ENCODE measurements at regions not wholly inside any gene's neighbourhood (a gene's known extent, or its start where the extent isn't known, plus 50 kb on each side); places are given as distances from the start of the nearest gene placed in this dataset.
"Not testable (repeated sequence)": the region's sequence is repeated elsewhere in the genome, so short reads cannot be mapped to it uniquely, and the experiment has no call there.

DNA sequence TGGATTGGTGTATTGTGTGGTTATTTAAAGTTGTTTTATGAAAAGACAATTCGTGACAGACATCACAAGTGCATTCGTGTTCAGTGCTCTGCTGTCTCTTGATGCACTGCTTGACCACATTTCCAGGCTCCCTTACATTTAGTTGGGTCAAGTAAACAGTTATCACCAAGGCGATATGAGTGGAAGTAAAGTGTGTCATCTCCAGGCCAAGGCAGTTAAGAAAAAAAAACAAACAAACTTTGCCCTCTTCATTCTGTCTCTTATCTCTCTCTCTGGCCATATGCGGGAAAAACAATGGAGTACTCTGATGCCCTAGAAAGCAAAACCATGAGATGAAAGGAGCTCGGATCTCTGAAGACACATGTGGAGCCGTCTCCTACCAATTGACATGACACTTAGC, 131.1 kb downstream of the DSEL start:
- POLR2A ChIA-PET: no interaction called here
- Mint-ChIP-seq H3K9me3 (no peaks in the 10 kb centered on the region), H3K27me3 (peaks cover 0 to 7% (median 4%) of the 10 kb centered on the region in 5 donors), H3K27ac (no peak overlapping the region), H3K36me3 (no peaks in the 10 kb centered on the region), H3K4me3 (no peak overlapping the region), H3K4me1 (peaks cover 0 to 3% (median 0%) of the 10 kb centered on the region in 7 donors)
- Histone ChIP-seq H3K4me1 (ENCODE audit: control insufficient read depth in 2 of 2, insufficient read depth in 2 of 2, low read length in 2 of 2) (no peaks in the 10 kb centered on the region), H3K36me3 (ENCODE audit: control insufficient read depth in 2 of 3, insufficient read depth in 3 of 3, low read length in 3 of 3) (no peaks in the 10 kb centered on the region), H3K9me3 (ENCODE audit: control insufficient read depth in 2 of 3, low read length in 3 of 3) (no peaks in the 10 kb centered on the region), H3K27ac (ENCODE audit: low read depth, low read length) (no peak overlapping the region), H3K4me3 (ENCODE audit: low read length) (no peak overlapping the region), H3K27me3 (ENCODE audit: control insufficient read depth in 2 of 2, insufficient read depth in 2 of 2, low read length in 2 of 2) (no peaks in the 10 kb centered on the region)
- ATAC-seq (no peak), DNase-seq (no peak)
- CTCF ChIA-PET: no interaction called here
- intact Hi-C loops (cut with micrococcal nuclease): no loop called here

DNA sequence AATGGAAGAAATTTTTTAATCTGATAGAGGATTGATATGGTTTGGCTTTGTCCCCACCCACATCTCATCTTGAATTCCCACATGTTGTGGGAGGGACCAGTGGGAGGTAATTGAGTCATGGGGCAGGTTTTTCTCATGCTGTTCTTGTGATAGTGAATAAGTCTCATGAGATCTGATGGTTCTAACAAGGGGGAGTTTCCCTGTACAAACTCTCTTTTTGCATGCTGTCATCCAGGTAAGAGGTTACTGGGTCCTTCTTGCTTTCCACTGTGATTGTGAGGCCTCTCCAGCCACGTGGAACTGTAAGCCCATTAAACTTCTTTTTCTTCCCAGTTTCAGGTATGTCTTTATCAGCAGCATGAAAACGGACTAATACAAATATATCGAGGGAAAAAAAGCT, 132.5 kb downstream of the DSEL start:
- H3K4me1 ChIP-seq (ENCODE audit: control insufficient read depth in 2 of 2, insufficient read depth in 2 of 2, low read length in 2 of 2); intact Hi-C loops (cut with micrococcal nuclease); CTCF ChIA-PET; ATAC-seq; H3K9me3 Mint-ChIP-seq; H3K4me3 Mint-ChIP-seq; POLR2A ChIA-PET; H3K36me3 Mint-ChIP-seq; H3K27me3 Mint-ChIP-seq; H3K36me3 ChIP-seq (ENCODE audit: control insufficient read depth in 2 of 3, insufficient read depth in 3 of 3, low read length in 3 of 3); H3K4me1 Mint-ChIP-seq; H3K4me3 ChIP-seq (ENCODE audit: low read length); H3K9me3 ChIP-seq (ENCODE audit: control insufficient read depth in 2 of 3, low read length in 3 of 3); DNase-seq; H3K27ac ChIP-seq (ENCODE audit: low read depth, low read length); H3K27ac Mint-ChIP-seq; H3K27me3 ChIP-seq (ENCODE audit: control insufficient read depth in 2 of 2, insufficient read depth in 2 of 2, low read length in 2 of 2): not testable (repeated sequence)

DNA sequence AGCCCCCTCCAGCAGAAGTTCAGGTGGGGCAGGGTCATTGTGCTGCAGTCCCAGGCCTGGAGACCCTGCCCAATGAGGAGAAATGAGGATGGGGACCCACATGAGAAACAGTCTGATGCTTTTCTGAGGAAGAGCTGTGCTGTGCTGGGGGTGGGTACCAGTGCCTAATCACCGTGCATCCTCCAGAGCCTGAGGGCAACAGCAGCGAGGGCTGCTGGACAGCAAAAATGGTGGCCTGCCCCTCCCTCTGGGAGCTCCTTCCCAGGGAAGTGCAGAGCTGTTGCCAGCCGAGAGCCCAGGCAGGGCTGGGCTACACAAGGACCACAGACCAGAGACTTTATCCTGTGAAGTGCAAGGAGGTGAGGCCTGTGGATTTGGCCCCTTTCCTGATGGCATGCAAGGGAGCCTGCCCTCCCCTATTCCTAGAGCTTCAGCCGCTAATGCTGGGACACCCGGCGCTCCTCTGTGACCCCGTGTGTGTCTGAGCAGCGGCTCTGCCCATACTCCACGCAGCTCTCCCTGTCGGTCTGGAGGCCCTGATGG, 134.8 kb downstream of the DSEL start:
- Histone ChIP-seq H3K27me3 (ENCODE audit: control insufficient read depth in 2 of 2, insufficient read depth in 2 of 2, low read length in 2 of 2) (no peaks in the 10 kb centered on the region), H3K36me3 (ENCODE audit: control insufficient read depth in 2 of 3, insufficient read depth in 3 of 3, low read length in 3 of 3) (no peaks in the 10 kb centered on the region), H3K9me3 (ENCODE audit: control insufficient read depth in 2 of 3, low read length in 3 of 3) (no peaks in the 10 kb centered on the region), H3K4me3 (ENCODE audit: low read length) (no peak overlapping the region), H3K4me1 (ENCODE audit: control insufficient read depth in 2 of 2, insufficient read depth in 2 of 2, low read length in 2 of 2) (no peaks in the 10 kb centered on the region), H3K27ac (ENCODE audit: low read depth, low read length) (no peak overlapping the region)
- Mint-ChIP-seq H3K4me1 (peaks cover 0 to 2% (median 0%) of the 10 kb centered on the region in 7 donors), H3K27ac (no peak overlapping the region), H3K27me3 (peaks cover 0 to 4% (median 0%) of the 10 kb centered on the region in 5 donors), H3K4me3 (no peak overlapping the region), H3K9me3 (no peaks in the 10 kb centered on the region), H3K36me3 (no peaks in the 10 kb centered on the region)
- DNase-seq: no peak
- POLR2A ChIA-PET: no interaction called here
- intact Hi-C loops (cut with micrococcal nuclease): no loop called here
- no peak for ATAC-seq
- CTCF ChIA-PET: no interaction called here

DNA sequence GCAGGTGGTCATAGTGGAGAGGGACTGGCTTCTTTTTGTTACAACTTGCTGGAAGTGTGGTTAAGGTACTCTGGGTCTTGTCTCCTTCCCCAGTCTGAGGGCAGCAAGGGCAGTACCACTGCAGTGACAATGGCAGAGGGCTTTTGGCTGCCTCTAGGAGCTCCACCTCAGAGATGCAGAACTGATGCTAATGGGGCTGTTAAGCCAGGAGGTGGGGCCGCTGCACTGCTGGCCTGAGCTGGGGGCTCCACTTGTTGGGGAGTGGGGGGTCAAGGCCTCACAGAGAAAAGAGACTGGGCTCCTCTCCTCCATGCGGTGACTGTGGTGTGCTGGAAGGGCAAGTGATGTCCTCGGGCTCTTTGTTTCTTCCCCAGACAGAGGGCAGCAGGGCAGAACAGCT, 135.7 kb downstream of the DSEL start:
- no peaks in the 10 kb centered on the region for H3K36me3 Mint-ChIP-seq
- no peak overlapping the region for H3K4me3 ChIP-seq (ENCODE audit: low read length)
- intact Hi-C loops (cut with micrococcal nuclease): no loop called here
- H3K27me3 Mint-ChIP-seq: peaks cover 0 to 4% (median 0%) of the 10 kb centered on the region in 5 donors
- H3K9me3 Mint-ChIP-seq: no peaks in the 10 kb centered on the region
- H3K4me3 Mint-ChIP-seq: no peak overlapping the region
- DNase-seq: no peak
- no peak for ATAC-seq
- CTCF ChIA-PET: no interaction called here
- no peaks in the 10 kb centered on the region for H3K27me3 ChIP-seq (ENCODE audit: control insufficient read depth in 2 of 2, insufficient read depth in 2 of 2, low read length in 2 of 2)
- no peaks in the 10 kb centered on the region for H3K9me3 ChIP-seq (ENCODE audit: control insufficient read depth in 2 of 3, low read length in 3 of 3)
- peaks cover 0 to 2% (median 0%) of the 10 kb centered on the region in 7 donors for H3K4me1 Mint-ChIP-seq
- no peak overlapping the region for H3K27ac ChIP-seq (ENCODE audit: low read depth, low read length)
- no peaks in the 10 kb centered on the region for H3K4me1 ChIP-seq (ENCODE audit: control insufficient read depth in 2 of 2, insufficient read depth in 2 of 2, low read length in 2 of 2)
- H3K36me3 ChIP-seq (ENCODE audit: control insufficient read depth in 2 of 3, insufficient read depth in 3 of 3, low read length in 3 of 3): no peaks in the 10 kb centered on the region
- POLR2A ChIA-PET: no interaction called here
- no peak overlapping the region for H3K27ac Mint-ChIP-seq

DNA sequence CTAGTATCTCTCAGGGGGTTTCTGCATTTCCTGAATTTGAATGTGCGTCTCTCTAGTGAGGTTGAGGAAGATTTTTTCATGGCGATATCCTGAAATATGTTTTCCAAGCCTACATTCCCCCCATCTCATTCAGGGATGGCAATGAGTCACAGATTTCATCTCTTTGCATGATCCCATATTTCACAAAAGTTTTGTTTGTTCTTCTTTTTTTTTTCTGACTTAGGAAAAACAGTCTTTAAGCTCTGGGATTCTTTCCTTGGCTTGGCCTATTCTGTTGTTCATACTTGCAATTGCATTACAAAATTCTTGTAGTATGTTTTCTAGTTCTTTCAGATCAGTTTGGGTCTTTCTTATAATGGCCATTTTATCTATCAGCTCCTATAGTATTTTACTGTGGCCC, 136.5 kb downstream of the DSEL start:
- Histone ChIP-seq H3K27ac (ENCODE audit: low read depth, low read length) (no peak overlapping the region), H3K4me3 (ENCODE audit: low read length) (no peak overlapping the region), H3K4me1 (ENCODE audit: control insufficient read depth in 2 of 2, insufficient read depth in 2 of 2, low read length in 2 of 2) (no peaks in the 10 kb centered on the region), H3K27me3 (ENCODE audit: control insufficient read depth in 2 of 2, insufficient read depth in 2 of 2, low read length in 2 of 2) (no peaks in the 10 kb centered on the region), H3K9me3 (ENCODE audit: control insufficient read depth in 2 of 3, low read length in 3 of 3) (no peaks in the 10 kb centered on the region), H3K36me3 (ENCODE audit: control insufficient read depth in 2 of 3, insufficient read depth in 3 of 3, low read length in 3 of 3) (no peaks in the 10 kb centered on the region)
- Mint-ChIP-seq H3K4me1 (peaks cover 0 to 2% (median 0%) of the 10 kb centered on the region in 7 donors), H3K9me3 (no peaks in the 10 kb centered on the region), H3K36me3 (no peaks in the 10 kb centered on the region), H3K27me3 (peaks cover 0 to 4% (median 0%) of the 10 kb centered on the region in 5 donors), H3K4me3 (no peak overlapping the region), H3K27ac (no peak overlapping the region)
- POLR2A ChIA-PET: no interaction called here
- ATAC-seq (no peak), DNase-seq (no peak)
- CTCF ChIA-PET: no interaction called here
- intact Hi-C loops (cut with micrococcal nuclease): no loop called here

GRCh38 chr18:67376372-67376771, 140.1 kb downstream of the DSEL start:
- H3K27ac Mint-ChIP-seq: no peak overlapping the region
- ATAC-seq (no peak), DNase-seq (no peak)
- H3K4me1 ChIP-seq (ENCODE audit: control insufficient read depth in 2 of 2, insufficient read depth in 2 of 2, low read length in 2 of 2): no peaks in the 10 kb centered on the region
- no peak overlapping the region for H3K4me3 ChIP-seq (ENCODE audit: low read length)
- H3K36me3 Mint-ChIP-seq: no peaks in the 10 kb centered on the region
- no peaks in the 10 kb centered on the region for H3K36me3 ChIP-seq (ENCODE audit: control insufficient read depth in 2 of 3, insufficient read depth in 3 of 3, low read length in 3 of 3)
- H3K4me3 Mint-ChIP-seq: no peak overlapping the region
- no peaks in the 10 kb centered on the region for H3K9me3 ChIP-seq (ENCODE audit: control insufficient read depth in 2 of 3, low read length in 3 of 3)
- peaks cover 0 to 2% (median 0%) of the 10 kb centered on the region in 5 donors for H3K27me3 Mint-ChIP-seq
- H3K27ac ChIP-seq (ENCODE audit: low read depth, low read length): no peak overlapping the region
- CTCF ChIA-PET: no interaction called here
- H3K9me3 Mint-ChIP-seq: no peaks in the 10 kb centered on the region
- no peaks in the 10 kb centered on the region for H3K27me3 ChIP-seq (ENCODE audit: control insufficient read depth in 2 of 2, insufficient read depth in 2 of 2, low read length in 2 of 2)
- POLR2A ChIA-PET: no interaction called here
- intact Hi-C loops (cut with micrococcal nuclease): no loop called here
- H3K4me1 Mint-ChIP-seq: no peaks in the 10 kb centered on the region

DNA sequence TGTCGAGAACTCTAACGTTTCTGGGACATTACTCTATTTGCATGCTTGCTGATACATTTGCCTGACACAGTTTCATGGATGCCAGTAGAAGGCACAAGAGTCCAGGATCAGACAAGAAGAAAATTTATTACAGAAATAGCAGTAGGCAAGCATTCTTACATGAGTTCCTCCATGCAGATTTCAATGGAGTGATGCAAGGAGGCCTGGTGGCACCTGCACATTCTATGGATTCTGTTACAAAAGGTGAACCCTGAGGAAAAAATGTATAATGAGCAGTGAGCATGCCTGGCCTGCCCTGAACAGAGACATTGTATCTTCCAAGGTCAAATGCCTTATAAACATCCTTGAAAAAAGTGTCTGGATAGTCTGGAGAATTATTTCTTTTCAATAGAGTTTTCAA, 142.9 kb downstream of the DSEL start:
- Histone ChIP-seq H3K4me3 (ENCODE audit: low read length) (no peak overlapping the region), H3K36me3 (ENCODE audit: control insufficient read depth in 2 of 3, insufficient read depth in 3 of 3, low read length in 3 of 3) (no peaks in the 10 kb centered on the region), H3K9me3 (ENCODE audit: control insufficient read depth in 2 of 3, low read length in 3 of 3) (no peaks in the 10 kb centered on the region), H3K27ac (ENCODE audit: low read depth, low read length) (no peak overlapping the region), H3K27me3 (ENCODE audit: control insufficient read depth in 2 of 2, insufficient read depth in 2 of 2, low read length in 2 of 2) (no peaks in the 10 kb centered on the region), H3K4me1 (ENCODE audit: control insufficient read depth in 2 of 2, insufficient read depth in 2 of 2, low read length in 2 of 2) (no peaks in the 10 kb centered on the region)
- H3K4me1 Mint-ChIP-seq: no peaks in the 10 kb centered on the region
- no peak for ATAC-seq
- H3K9me3 Mint-ChIP-seq: peaks cover 0 to under 1% (median 0%) of the 10 kb centered on the region in 11 donors
- H3K36me3 Mint-ChIP-seq: no peaks in the 10 kb centered on the region
- no peak for DNase-seq
- POLR2A ChIA-PET: no interaction called here
- intact Hi-C loops (cut with micrococcal nuclease): no loop called here
- H3K27me3 Mint-ChIP-seq: peaks cover 0 to 2% (median 0%) of the 10 kb centered on the region in 5 donors
- H3K4me3 Mint-ChIP-seq: no peak overlapping the region
- CTCF ChIA-PET: no interaction called here
- no peak overlapping the region for H3K27ac Mint-ChIP-seq
